GM12878 (cell line): ENCODE measurements at regions not wholly inside any gene's neighbourhood (a gene's known extent, or its start where the extent isn't known, plus 50 kb on each side); places are given as distances from the start of the nearest gene placed in this dataset.
"Not testable (repeated sequence)": the region's sequence is repeated elsewhere in the genome, so short reads cannot be mapped to it uniquely, and the experiment has no call there.

ENCODE experiments used
- ATAC-seq: fragments of 200-7000 bp; cut with Tn5 transposase; 3 replicates; pipeline ENCODE4 v1.9.1; 2020; ENCODE audit warnings: mild to moderate bottlenecking, moderate library complexity
- BruUV-seq: library from RNA; stranded (reverse); fragments of 400-500 nt; replicated peaks from 2 replicates; lab custom pipeline; 2021; lab: Mats Ljungman, UMichigan
- CTCF ChIA-PET: fragments of 300-600 bp; sonication (Branson Sonifier 250); formaldehyde crosslinking; extraction: SDS; loops from one replicate; lab custom pipeline; 2021; ENCODE audit warnings: inconsistent platforms; lab: Yijun Ruan, JAX
- POLR2A ChIA-PET: fragments of 350-600 bp; formaldehyde crosslinking; extraction: SDS; loops from one replicate; lab custom pipeline; 2021; ENCODE audit warnings: inconsistent platforms; lab: Charles Lee
- RAD21 ChIA-PET: fragments of 300-600 bp; sonication (Branson Sonifier 250); formaldehyde crosslinking; loops from one replicate; lab custom pipeline; 2023; ENCODE audit warnings: antibody characterized with exemption; ENCODE audit not compliant: unreplicated experiment; lab: Charles Lee
- SMC1A ChIA-PET: fragments of 300-600 bp; sonication (Branson Sonifier 250); formaldehyde crosslinking; loops from one replicate; lab custom pipeline; 2023; ENCODE audit not compliant: unreplicated experiment, uncharacterized antibody; lab: Charles Lee
- DNase-seq: peaks from one replicate; pipeline ENCODE4 v3.0.0-alpha.2; 2011; ENCODE audit warnings: low read depth, low spot score
- FAIRE-seq: peaks from 3 replicates; lab custom pipeline; 2011; peaks lifted over from hg19 to GRCh38; lab: Jason Lieb, UNC
- H2AFZ ChIP-seq: 2 replicates; pipeline ENCODE4 v1.6.0; 2011; ENCODE audit warnings: low read depth, low read length, control low read depth; ENCODE audit not compliant: control insufficient read depth
- H3K27ac ChIP-seq: 2 replicates; pipeline ENCODE4 v1.5.1; 2011; ENCODE audit warnings: control low read depth; ENCODE audit not compliant: control insufficient read depth, insufficient read depth
- H3K27me3 ChIP-seq, 2 experiments: replicated peaks in 1 of 2; 2 replicates each; pipeline versions ENCODE4 v1.6.0 to v1.6.1; 2011; ENCODE audit warnings: low read length in 1 of 2; ENCODE audit not compliant: control insufficient read depth in 2 of 2, insufficient read depth in 2 of 2
- H3K36me3 ChIP-seq, 2 experiments: 2 replicates each; pipeline ENCODE4 v1.5.1; 2011; ENCODE audit warnings: low read length in 1 of 2; ENCODE audit not compliant: control insufficient read depth in 2 of 2, insufficient read depth in 2 of 2
- H3K4me1 ChIP-seq: 2 replicates; pipeline ENCODE4 v1.6.1; 2011; ENCODE audit warnings: mild to moderate bottlenecking, low read length, moderate library complexity, mixed read lengths; ENCODE audit not compliant: control insufficient read depth, insufficient read depth
- H3K4me2 ChIP-seq: 2 replicates; pipeline ENCODE4 v1.6.0; 2011; ENCODE audit warnings: control low read depth; ENCODE audit not compliant: control insufficient read depth, insufficient read depth
- H3K4me3 ChIP-seq: fragments of 200-600 bp; sonication (generic); 2 replicates; pipeline ENCODE4 v1.5.1; 2016
- H3K79me2 ChIP-seq: 2 replicates; pipeline ENCODE4 v1.6.0; 2011; ENCODE audit warnings: low read length; ENCODE audit not compliant: control insufficient read depth, insufficient read depth
- H3K9ac ChIP-seq: 2 replicates; pipeline ENCODE4 v1.8.0; 2011; ENCODE audit warnings: low read length, control low read depth, mixed read lengths; ENCODE audit not compliant: control insufficient read depth, insufficient read depth
- H3K9me3 ChIP-seq: replicated peaks from 3 replicates; pipeline ENCODE4 v1.5.1; 2011; ENCODE audit warnings: mild to moderate bottlenecking, low read length; ENCODE audit not compliant: control insufficient read depth, insufficient read depth
- H4K20me1 ChIP-seq: 2 replicates; pipeline ENCODE4 v1.6.0; 2011; ENCODE audit not compliant: control insufficient read depth, insufficient read depth
- BHLHE40 ChIP-seq, 2 experiments: fragments of 450-650 bp in 1 of 2; IDR thresholded peaks; 2 replicates each; pipeline ENCODE4 v1.6.1; 2011 to 2017; ENCODE audit warnings: low read depth in 2 of 2, borderline replicate concordance in 1 of 2, improper control_type of control experiment in 1 of 2, low read length in 1 of 2, mild to moderate bottlenecking in 1 of 2
- DPF2 ChIP-seq: fragments of 450-650 bp; IDR thresholded peaks from 2 replicates; pipeline ENCODE4 v1.6.1; 2017; ENCODE audit warnings: mild to moderate bottlenecking
- EGR1 ChIP-seq, 2 experiments: IDR thresholded peaks; 1 replicate in 1 of 2; 2 replicates in 1 of 2; pipeline ENCODE4 v1.6.1; 2011 to 2012; ENCODE audit warnings: low read depth in 2 of 2, low read length in 2 of 2, borderline replicate concordance in 1 of 2, mild to moderate bottlenecking in 1 of 2, moderate library complexity in 1 of 2
- HCFC1 ChIP-seq: fragments of 150-350 bp; IDR thresholded peaks from 2 replicates; pipeline ENCODE4 v1.6.1; 2014; ENCODE audit warnings: low read length
- HDAC6 ChIP-seq: fragments of 200-600 bp; sonication (generic); IDR thresholded peaks from one replicate; pipeline ENCODE4 v1.8.0; 2017; ENCODE audit warnings: antibody characterized with exemption; ENCODE audit not compliant: unreplicated experiment
- MTA3 ChIP-seq: IDR thresholded peaks from 2 replicates; pipeline ENCODE4 v1.6.1; 2012; ENCODE audit warnings: low read length, inconsistent platforms, borderline replicate concordance
- NR2F1 ChIP-seq: fragments of 450-650 bp; conservative IDR thresholded peaks from 2 replicates; pipeline ENCODE4 v1.6.1; 2017; ENCODE audit warnings: mild to moderate bottlenecking
- PKNOX1 ChIP-seq: fragments of 450-650 bp; IDR thresholded peaks from 2 replicates; pipeline ENCODE4 v1.6.1; 2016; ENCODE audit warnings: mild to moderate bottlenecking
- RBBP5 ChIP-seq: fragments of 200-600 bp; sonication (generic); conservative IDR thresholded peaks from 2 replicates; pipeline ENCODE4 v1.6.1; 2016
- SPI1 ChIP-seq: IDR thresholded peaks from 2 replicates; pipeline ENCODE4 v1.6.1; 2011; ENCODE audit warnings: low read depth, mild to moderate bottlenecking, low read length, moderate library complexity, borderline replicate concordance; ENCODE audit not compliant: insufficient read depth
- SREBF2 ChIP-seq: IDR thresholded peaks from 2 replicates; pipeline ENCODE4 v1.6.1; 2012; ENCODE audit warnings: mild to moderate bottlenecking, low read length
- WGBS: methylation state at CpG from one replicate; pipeline ENCODE4 v1.1.6; 2016; ENCODE audit warnings: low lambda C conversion rate; ENCODE audit not compliant: insufficient replicate concordance, insufficient coverage; ENCODE audit errors: missing lambda C conversion rate; 5-methylcytosine and 5-hydroxymethylcytosine counted together
- in situ Hi-C: fragments of 300-500 bp; cut with MboI; formaldehyde crosslinking; loops from 9 replicates; pipeline ENCODE4 v1.14.3; 2018; ENCODE audit warnings: mixed read lengths
- intact Hi-C: fragments of 100-400 bp; cut with micrococcal nuclease; formaldehyde crosslinking; loops from one replicate; pipeline ENCODE4 v1.14.2; 2022; ENCODE audit not compliant: unreplicated experiment
- TF ChIP-seq, protein P1 (sequence below): fragments of 450-650 bp; IDR thresholded peaks from 2 replicates; pipeline ENCODE4 v1.6.1; 2014; ENCODE audit warnings: mild to moderate bottlenecking
- TF ChIP-seq, protein P2 (sequence below): fragments of 450-650 bp; IDR thresholded peaks from 2 replicates; pipeline ENCODE4 v1.6.1; 2017; ENCODE audit warnings: borderline replicate concordance
- TF ChIP-seq, protein P3 (sequence below): IDR thresholded peaks from 2 replicates; pipeline ENCODE4 v1.6.1; 2011; ENCODE audit warnings: mild to moderate bottlenecking, low read depth, low read length, moderate library complexity; ENCODE audit not compliant: insufficient replicate concordance

DNA sequence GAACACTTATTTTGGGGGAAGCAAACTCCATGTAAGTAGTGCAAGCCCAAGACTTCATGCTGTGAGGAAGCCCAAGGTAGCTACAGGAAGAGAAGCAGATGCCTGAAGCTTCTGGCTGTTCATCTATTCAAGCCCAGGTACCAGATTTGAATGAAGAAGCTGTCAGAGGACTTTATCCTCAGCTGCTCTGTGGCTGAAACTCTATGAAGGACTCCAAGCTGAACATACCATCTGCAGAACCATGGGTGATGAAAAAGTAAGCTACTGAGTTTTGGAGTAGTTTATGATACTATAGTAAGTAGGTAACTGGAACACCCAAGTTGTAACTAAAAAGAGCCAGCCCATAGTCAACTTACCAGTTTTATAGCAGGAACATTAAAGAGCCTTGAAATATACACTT, 211.6 kb upstream of the TMEM229A start:
- DNase-seq, H4K20me1 ChIP-seq, POLR2A ChIA-PET, intact Hi-C loops, H3K9me3 ChIP-seq, H3K4me3 ChIP-seq, H2AFZ ChIP-seq, H3K9ac ChIP-seq, H3K79me2 ChIP-seq, H3K27ac ChIP-seq, H3K36me3 ChIP-seq, in situ Hi-C loops, H3K27me3 ChIP-seq, H3K4me2 ChIP-seq, H3K4me1 ChIP-seq, BruUV-seq: not testable (repeated sequence)
- RAD21 ChIA-PET: interaction anchor here (1.4 kb wide), 1 partner anchor 55 kb away, joined by 3 read pairs; no protein-coding TSS in a partner anchor
- ATAC-seq (peak; percentile 28; the same call in 2 of the 3 replicates), FAIRE-seq (peak; percentile 27)
- SMC1A ChIA-PET: interaction anchor here (1.0 to 2.1 kb wide), 6 partner anchors 9 to 40 kb away, joined by 3 to 6 read pairs (median 4); no protein-coding TSS in a partner anchor
- CTCF ChIA-PET: interaction anchor here (0.7 to 1.1 kb wide), 2 partner anchors 9 to 61 kb away, joined by 3 read pairs; no protein-coding TSS in a partner anchor

DNA sequence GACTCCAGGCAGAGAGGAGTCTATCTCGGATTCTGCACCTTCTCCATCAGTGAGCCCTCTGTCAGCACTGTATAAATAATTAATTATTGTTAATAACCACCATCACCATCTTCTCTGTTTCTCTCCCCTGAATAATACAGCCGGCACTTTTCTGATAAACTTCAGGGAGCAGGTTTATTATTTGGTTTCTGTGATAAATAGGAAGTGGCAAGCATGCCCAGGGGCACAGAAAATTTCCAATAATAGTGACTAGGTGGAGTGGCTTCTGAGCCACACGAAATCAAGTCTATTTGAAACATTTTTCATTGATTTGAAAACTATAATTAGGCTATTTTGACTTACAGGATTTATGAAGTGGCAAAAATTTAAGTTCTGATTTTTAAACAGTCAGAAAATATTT, 186.8 kb upstream of the TMEM229A start:
- Histone ChIP-seq H3K4me2 (no peak overlapping the region), H3K4me1 (no peaks in the 10 kb centered on the region), H3K9me3 (no peaks in the 10 kb centered on the region), H2AFZ (no peak overlapping the region), H3K79me2 (no peaks in the 10 kb centered on the region), H3K27me3 (no peaks in the 10 kb centered on the region), H3K4me3 (no peak overlapping the region), H4K20me1 (no peaks in the 10 kb centered on the region), H3K9ac (no peak overlapping the region), H3K27ac (no peak overlapping the region), H3K36me3 (no peaks in the 10 kb centered on the region)
- WGBS: 0% methylated on average over 3 of the region's 3 CpGs
- DNase-seq (no peak), ATAC-seq (no peak), FAIRE-seq (no peak)
- CTCF ChIA-PET: no interaction called here
- SMC1A ChIA-PET: no interaction called here
- RAD21 ChIA-PET: no interaction called here
- intact Hi-C loops: no loop called here
- no TSS peak for BruUV-seq
- POLR2A ChIA-PET: no interaction called here
- in situ Hi-C loops: no loop called here
- TF ChIP-seq DPF2 (no peak), HDAC6 (no peak), MTA3 (no peak), SPI1 (no peak), HCFC1 (no peak), PKNOX1 (no peak), EGR1 (IDR thresholded peaks at IDR 0.05; ENCODE audit: borderline replicate concordance in 1 of 2, low read depth in 2 of 2, low read length in 2 of 2) (no peak), RBBP5 (no peak), SREBF2 (no peak), NR2F1 (no peak), BHLHE40 (IDR thresholded peaks at IDR 0.05; ENCODE audit: borderline replicate concordance in 1 of 2, low read depth in 2 of 2, low read length in 1 of 2) (no peak)
- TF ChIP-seq, protein P1, sequence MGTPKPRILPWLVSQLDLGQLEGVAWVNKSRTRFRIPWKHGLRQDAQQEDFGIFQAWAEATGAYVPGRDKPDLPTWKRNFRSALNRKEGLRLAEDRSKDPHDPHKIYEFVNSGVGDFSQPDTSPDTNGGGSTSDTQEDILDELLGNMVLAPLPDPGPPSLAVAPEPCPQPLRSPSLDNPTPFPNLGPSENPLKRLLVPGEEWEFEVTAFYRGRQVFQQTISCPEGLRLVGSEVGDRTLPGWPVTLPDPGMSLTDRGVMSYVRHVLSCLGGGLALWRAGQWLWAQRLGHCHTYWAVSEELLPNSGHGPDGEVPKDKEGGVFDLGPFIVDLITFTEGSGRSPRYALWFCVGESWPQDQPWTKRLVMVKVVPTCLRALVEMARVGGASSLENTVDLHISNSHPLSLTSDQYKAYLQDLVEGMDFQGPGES: no peak
- TF ChIP-seq, protein P2, sequence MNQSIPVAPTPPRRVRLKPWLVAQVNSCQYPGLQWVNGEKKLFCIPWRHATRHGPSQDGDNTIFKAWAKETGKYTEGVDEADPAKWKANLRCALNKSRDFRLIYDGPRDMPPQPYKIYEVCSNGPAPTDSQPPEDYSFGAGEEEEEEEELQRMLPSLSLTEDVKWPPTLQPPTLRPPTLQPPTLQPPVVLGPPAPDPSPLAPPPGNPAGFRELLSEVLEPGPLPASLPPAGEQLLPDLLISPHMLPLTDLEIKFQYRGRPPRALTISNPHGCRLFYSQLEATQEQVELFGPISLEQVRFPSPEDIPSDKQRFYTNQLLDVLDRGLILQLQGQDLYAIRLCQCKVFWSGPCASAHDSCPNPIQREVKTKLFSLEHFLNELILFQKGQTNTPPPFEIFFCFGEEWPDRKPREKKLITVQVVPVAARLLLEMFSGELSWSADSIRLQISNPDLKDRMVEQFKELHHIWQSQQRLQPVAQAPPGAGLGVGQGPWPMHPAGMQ: no peak
- TF ChIP-seq, protein P3, sequence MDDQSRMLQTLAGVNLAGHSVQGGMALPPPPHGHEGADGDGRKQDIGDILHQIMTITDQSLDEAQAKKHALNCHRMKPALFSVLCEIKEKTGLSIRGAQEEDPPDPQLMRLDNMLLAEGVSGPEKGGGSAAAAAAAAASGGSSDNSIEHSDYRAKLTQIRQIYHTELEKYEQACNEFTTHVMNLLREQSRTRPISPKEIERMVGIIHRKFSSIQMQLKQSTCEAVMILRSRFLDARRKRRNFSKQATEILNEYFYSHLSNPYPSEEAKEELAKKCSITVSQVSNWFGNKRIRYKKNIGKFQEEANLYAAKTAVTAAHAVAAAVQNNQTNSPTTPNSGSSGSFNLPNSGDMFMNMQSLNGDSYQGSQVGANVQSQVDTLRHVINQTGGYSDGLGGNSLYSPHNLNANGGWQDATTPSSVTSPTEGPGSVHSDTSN: no peak
